CD4-positive, alpha-beta T cell treated with Interleukin-4 for 1 hour (primary cell): ENCODE measurements at regions not wholly inside any gene's neighbourhood (a gene's known extent, or its start where the extent isn't known, plus 50 kb on each side); places are given as distances from the start of the nearest gene placed in this dataset.
"Not testable (repeated sequence)": the region's sequence is repeated elsewhere in the genome, so short reads cannot be mapped to it uniquely, and the experiment has no call there.

Experiments
- DNase-seq, 2 donors: peaks; one replicate each; pipeline ENCODE4 v3.0.0-alpha.2; 2020 to 2022

- DNase-seq: not testable (repeated sequence)
Measured at GRCh38 chr1:146630302-146630701, 307.8 kb upstream of the NBPF12 start.

- not testable (repeated sequence) for DNase-seq
Measured at GRCh38 chr1:146618582-146618981, 319.5 kb upstream of the NBPF12 start.

- not testable (repeated sequence) for DNase-seq
Measured at GRCh38 chr1:146604681-146605080, 333.4 kb upstream of the NBPF12 start.

GRCh38 chr1:146600720-146601307 lies 337.3 kb upstream of the NBPF12 start:
- not testable (repeated sequence) for DNase-seq

- not testable (repeated sequence) for DNase-seq
Measured at GRCh38 chr1:146599906-146600305, 338.2 kb upstream of the NBPF12 start.

GRCh38 chr1:146581229-146581628 lies 352.4 kb upstream of the NOTCH2NLA start:
- DNase-seq: not testable (repeated sequence)

- DNase-seq: not testable (repeated sequence)
Measured at GRCh38 chr1:146567541-146567940, 338.7 kb upstream of the NOTCH2NLA start.

- DNase-seq: not testable (repeated sequence)
Measured at GRCh38 chr1:146558032-146558431, 329.2 kb upstream of the NOTCH2NLA start.

GRCh38 chr1:146556405-146556804 lies 327.6 kb upstream of the NOTCH2NLA start:
- not testable (repeated sequence) for DNase-seq

- not testable (repeated sequence) for DNase-seq
Measured at GRCh38 chr1:146552414-146552813, 323.6 kb upstream of the NOTCH2NLA start.

- DNase-seq: not testable (repeated sequence)
Measured at GRCh38 chr1:146548684-146549083, 319.9 kb upstream of the NOTCH2NLA start.

- not testable (repeated sequence) for DNase-seq
Measured at GRCh38 chr1:146546189-146546588, 317.4 kb upstream of the NOTCH2NLA start.

- DNase-seq: not testable (repeated sequence)
Measured at GRCh38 chr1:146537775-146538373, 309.1 kb upstream of the NOTCH2NLA start.

GRCh38 chr1:146536028-146536427 lies 307.2 kb upstream of the NOTCH2NLA start:
- not testable (repeated sequence) for DNase-seq

- DNase-seq: not testable (repeated sequence)
Measured at GRCh38 chr1:146535575-146535974, 306.8 kb upstream of the NOTCH2NLA start.

- DNase-seq: not testable (repeated sequence)
Measured at GRCh38 chr1:146530958-146531357, 302.1 kb upstream of the NOTCH2NLA start.

- not testable (repeated sequence) for DNase-seq
Measured at GRCh38 chr1:146522812-146523211, 294.0 kb upstream of the NOTCH2NLA start.

- not testable (repeated sequence) for DNase-seq
Measured at GRCh38 chr1:146522345-146522744, 293.5 kb upstream of the NOTCH2NLA start.

- DNase-seq: not testable (repeated sequence)
Measured at GRCh38 chr1:146521804-146522203, 293.0 kb upstream of the NOTCH2NLA start.

- not testable (repeated sequence) for DNase-seq
Measured at GRCh38 chr1:146513754-146514153, 284.9 kb upstream of the NOTCH2NLA start.

- not testable (repeated sequence) for DNase-seq
Measured at GRCh38 chr1:146511047-146511777, 282.4 kb upstream of the NOTCH2NLA start.

- not testable (repeated sequence) for DNase-seq
Measured at GRCh38 chr1:146510248-146510983, 281.6 kb upstream of the NOTCH2NLA start.

GRCh38 chr1:146504121-146504520 lies 275.3 kb upstream of the NOTCH2NLA start:
- not testable (repeated sequence) for DNase-seq
